GM12878 (cell line): ENCODE measurements at regions not wholly inside any gene's neighbourhood (a gene's known extent, or its start where the extent isn't known, plus 50 kb on each side); places are given as distances from the start of the nearest gene placed in this dataset.

Experiments
- CTCF ChIP-seq, 3 experiments: IDR thresholded peaks in 2 of 3; conservative IDR thresholded peaks in 1 of 3; 2 replicates each; pipeline ENCODE4 v1.5.1; 2011; ENCODE audit warnings: low read depth in 3 of 3, low read length in 3 of 3, mild to moderate bottlenecking in 3 of 3, control low read depth in 2 of 3, moderate library complexity in 2 of 3, inconsistent platforms in 1 of 3, mixed read lengths in 1 of 3; ENCODE audit not compliant: control insufficient read depth in 2 of 3, insufficient read depth in 1 of 3; ENCODE audit errors: extremely low read depth in 1 of 3
- HDAC6 ChIP-seq: fragments of 200-600 bp; sonication (generic); IDR thresholded peaks from one replicate; pipeline ENCODE4 v1.8.0; 2017; ENCODE audit warnings: antibody characterized with exemption; ENCODE audit not compliant: unreplicated experiment
- POLR2A ChIP-seq: IDR thresholded peaks from 2 replicates; pipeline ENCODE4 v1.6.1; 2011; ENCODE audit warnings: low read depth, mild to moderate bottlenecking, low read length
- TF ChIP-seq, protein P1 (sequence below): fragments of 450-650 bp; IDR thresholded peaks from 2 replicates; pipeline ENCODE4 v1.6.1; 2017; ENCODE audit warnings: mild to moderate bottlenecking

DNA sequence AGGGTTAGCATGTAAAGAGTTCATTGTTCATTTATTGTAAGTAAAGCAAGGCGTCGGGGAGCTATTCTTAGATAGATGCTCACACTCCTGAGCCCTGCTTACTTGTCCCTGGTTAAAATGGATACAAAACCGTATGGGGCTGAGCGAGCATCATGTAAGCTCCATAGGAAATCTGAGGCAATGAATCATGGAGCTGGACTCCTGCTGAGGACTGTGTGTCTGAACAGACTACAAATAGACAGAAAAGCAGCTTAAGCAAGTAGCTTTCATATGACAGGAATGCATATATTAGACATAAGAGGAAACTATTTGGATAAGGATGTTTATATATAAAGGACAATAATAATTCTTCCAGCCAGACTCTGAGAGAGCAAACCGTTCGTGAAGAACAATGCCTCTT, 604.9 kb upstream of the PTBP2 start:
- TF ChIP-seq CTCF (IDR thresholded peaks at IDR 0.05 in 2 of 3, conservative IDR thresholded peaks at IDR 0.05 in 1 of 3; ENCODE audit: control insufficient read depth in 2 of 3, extremely low read depth in 1 of 3, insufficient read depth in 1 of 3, low read depth in 3 of 3, low read length in 3 of 3) (no peak), POLR2A (no peak), HDAC6 (no peak)
- TF ChIP-seq, protein P1, sequence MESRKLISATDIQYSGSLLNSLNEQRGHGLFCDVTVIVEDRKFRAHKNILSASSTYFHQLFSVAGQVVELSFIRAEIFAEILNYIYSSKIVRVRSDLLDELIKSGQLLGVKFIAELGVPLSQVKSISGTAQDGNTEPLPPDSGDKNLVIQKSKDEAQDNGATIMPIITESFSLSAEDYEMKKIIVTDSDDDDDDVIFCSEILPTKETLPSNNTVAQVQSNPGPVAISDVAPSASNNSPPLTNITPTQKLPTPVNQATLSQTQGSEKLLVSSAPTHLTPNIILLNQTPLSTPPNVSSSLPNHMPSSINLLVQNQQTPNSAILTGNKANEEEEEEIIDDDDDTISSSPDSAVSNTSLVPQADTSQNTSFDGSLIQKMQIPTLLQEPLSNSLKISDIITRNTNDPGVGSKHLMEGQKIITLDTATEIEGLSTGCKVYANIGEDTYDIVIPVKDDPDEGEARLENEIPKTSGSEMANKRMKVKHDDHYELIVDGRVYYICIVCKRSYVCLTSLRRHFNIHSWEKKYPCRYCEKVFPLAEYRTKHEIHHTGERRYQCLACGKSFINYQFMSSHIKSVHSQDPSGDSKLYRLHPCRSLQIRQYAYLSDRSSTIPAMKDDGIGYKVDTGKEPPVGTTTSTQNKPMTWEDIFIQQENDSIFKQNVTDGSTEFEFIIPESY, result no peak
